Cerebellar cortex (tissue), 1 donor: ENCODE measurements at regions not wholly inside any gene's neighbourhood (a gene's known extent, or its start where the extent isn't known, plus 50 kb on each side); places are given as distances from the start of the nearest gene placed in this dataset.

ENCODE experiments used
- DNase-seq: peaks from one replicate; pipeline ENCODE4 v3.0.0-alpha.2; 2015; ENCODE audit warnings: low spot score

- no peak for DNase-seq
Measured at GRCh38 chr9:89863837-89864236, 259.0 kb downstream of the GADD45G start.

- no peak for DNase-seq
Measured at GRCh38 chr9:89864257-89864656, 259.4 kb downstream of the GADD45G start.

- DNase-seq = no peak
Measured at GRCh38 chr9:89864731-89865130, 259.9 kb downstream of the GADD45G start.

- DNase-seq = no peak
Measured at GRCh38 chr9:89865357-89865756, 260.5 kb downstream of the GADD45G start.

GRCh38 chr9:89865981-89866380 is 261.2 kb downstream of the GADD45G start:
- DNase-seq = no peak

GRCh38 chr9:89866701-89867100 is 261.9 kb downstream of the GADD45G start:
- DNase-seq = no peak

- DNase-seq = no peak
Measured at GRCh38 chr9:89868100-89868499, 263.3 kb downstream of the GADD45G start.

- no peak for DNase-seq
Measured at GRCh38 chr9:89869793-89870580, 265.2 kb downstream of the GADD45G start.

GRCh38 chr9:89871871-89872331 is 267.1 kb downstream of the GADD45G start:
- DNase-seq = no peak

- no peak for DNase-seq
Measured at GRCh38 chr9:89872426-89872912, 267.7 kb downstream of the GADD45G start.

- no peak for DNase-seq
Measured at GRCh38 chr9:89872913-89873707, 268.3 kb downstream of the GADD45G start.

- DNase-seq = no peak
Measured at GRCh38 chr9:89873801-89874200, 269.0 kb downstream of the GADD45G start.

- DNase-seq = no peak
Measured at GRCh38 chr9:89874351-89875321, 269.8 kb downstream of the GADD45G start.

- peak; percentile 92 for DNase-seq
Measured at GRCh38 chr9:89877051-89878002, 272.5 kb downstream of the GADD45G start.

GRCh38 chr9:89878003-89878411 is 273.2 kb downstream of the GADD45G start:
- no peak for DNase-seq

- DNase-seq = no peak
Measured at GRCh38 chr9:89878687-89879086, 273.9 kb downstream of the GADD45G start.

- no peak for DNase-seq
Measured at GRCh38 chr9:89879276-89879675, 274.5 kb downstream of the GADD45G start.

GRCh38 chr9:89879701-89880100 is 274.9 kb downstream of the GADD45G start:
- DNase-seq = no peak

- DNase-seq = no peak
Measured at GRCh38 chr9:89880161-89880560, 275.3 kb downstream of the GADD45G start.

GRCh38 chr9:89880721-89881120 is 275.9 kb downstream of the GADD45G start:
- DNase-seq = no peak

- DNase-seq = no peak
Measured at GRCh38 chr9:89881431-89881830, 276.6 kb downstream of the GADD45G start.
